GM23338 (cell line): ENCODE measurements at regions not wholly inside any gene's neighbourhood (a gene's known extent, or its start where the extent isn't known, plus 50 kb on each side); places are given as distances from the start of the nearest gene placed in this dataset.

Experiments used
- ATAC-seq: fragments of 200-7000 bp; cut with Tn5 transposase; 3 replicates; pipeline ENCODE4 v1.9.1; 2020
- DNase-seq: peaks from one replicate; pipeline ENCODE4 v3.0.0-alpha.2; 2015; ENCODE audit warnings: low spot score
- H2AFZ ChIP-seq: fragments of 200-600 bp; sonication (generic); 2 replicates; pipeline ENCODE4 v1.8.0; 2016; ENCODE audit warnings: antibody characterized with exemption, mild to moderate bottlenecking, moderate library complexity
- H3F3A ChIP-seq: fragments of 200-600 bp; sonication (generic); replicated peaks from 2 replicates; pipeline ENCODE4 v1.8.0; 2017; ENCODE audit warnings: antibody characterized with exemption, mixed run types, low read depth
- H3K27ac ChIP-seq: fragments of 200-600 bp; sonication (generic); 2 replicates; pipeline ENCODE4 v1.6.1; 2016; ENCODE audit warnings: low read depth
- H3K27me3 ChIP-seq: fragments of 200-600 bp; sonication (generic); 2 replicates; pipeline ENCODE4 v1.8.0; 2016; ENCODE audit warnings: mild to moderate bottlenecking, mixed run types, moderate library complexity; ENCODE audit not compliant: insufficient read depth
- H3K36me3 ChIP-seq: fragments of 200-600 bp; sonication (generic); 2 replicates; pipeline ENCODE4 v1.8.0; 2016; ENCODE audit warnings: mild to moderate bottlenecking; ENCODE audit not compliant: insufficient read depth
- H3K4me1 ChIP-seq: fragments of 200-600 bp; sonication (generic); 2 replicates; pipeline ENCODE4 v1.8.0; 2016; ENCODE audit warnings: mild to moderate bottlenecking, moderate library complexity; ENCODE audit not compliant: insufficient read depth
- H3K4me2 ChIP-seq: fragments of 200-600 bp; sonication (generic); 2 replicates; pipeline ENCODE4 v1.7.1; 2017; ENCODE audit warnings: mixed run types
- H3K4me3 ChIP-seq: fragments of 200-600 bp; sonication (generic); 2 replicates; pipeline ENCODE4 v1.6.1; 2016; ENCODE audit warnings: mixed run types
- H3K79me2 ChIP-seq: fragments of 200-600 bp; sonication (generic); replicated peaks from 2 replicates; pipeline ENCODE4 v1.8.0; 2017; ENCODE audit warnings: mild to moderate bottlenecking; ENCODE audit not compliant: insufficient read depth
- H3K9me2 ChIP-seq: fragments of 200-600 bp; sonication (generic); 2 replicates; pipeline ENCODE4 v1.8.0; 2017; ENCODE audit not compliant: insufficient read depth
- H4K20me1 ChIP-seq: fragments of 200-600 bp; sonication (generic); replicated peaks from 2 replicates; pipeline ENCODE4 v1.8.0; 2017; ENCODE audit warnings: mild to moderate bottlenecking; ENCODE audit not compliant: insufficient read depth
- H3K27ac Mint-ChIP-seq: 2 replicates; pipeline ENCODE4 v1.8.0; 2020; ENCODE audit warnings: inconsistent platforms, mild to moderate bottlenecking, moderate library complexity, mixed read lengths
- H3K27me3 Mint-ChIP-seq: 3 replicates; pipeline ENCODE4 v1.8.0; 2022; ENCODE audit warnings: low read depth, mild to moderate bottlenecking, moderate library complexity, mixed read lengths, inconsistent platforms; ENCODE audit not compliant: insufficient read depth, poor library complexity
- H3K36me3 Mint-ChIP-seq: 3 replicates; pipeline ENCODE4 v1.8.0; 2021; ENCODE audit warnings: low read depth, mild to moderate bottlenecking, inconsistent platforms, moderate library complexity, mixed read lengths
- H3K4me1 Mint-ChIP-seq: 3 replicates; pipeline ENCODE4 v1.8.0; 2020; ENCODE audit warnings: mild to moderate bottlenecking, inconsistent platforms, mixed read lengths
- H3K4me3 Mint-ChIP-seq: 3 replicates; pipeline ENCODE4 v1.8.0; 2021; ENCODE audit warnings: moderate library complexity, mild to moderate bottlenecking, inconsistent platforms, mixed read lengths
- H3K9me3 Mint-ChIP-seq: 3 replicates; pipeline ENCODE4 v1.8.0; 2020; ENCODE audit warnings: moderate library complexity, mild to moderate bottlenecking, inconsistent platforms, mixed read lengths
- CREB1 ChIP-seq: fragments of 250-450 bp; sonication (Bioruptor Pico); IDR thresholded peaks from 2 replicates; pipeline ENCODE4 v1.5.0; 2020; ENCODE audit warnings: low read depth, mild to moderate bottlenecking, moderate library complexity
- CTCF ChIP-seq, 2 experiments: fragments of 200-600 bp in 1 of 2; sonication (generic) in 1 of 2; conservative IDR thresholded peaks; 2 replicates each; pipeline versions ENCODE4 v1.5.1 to v1.6.1; 2016 to 2017; ENCODE audit warnings: antibody characterized with exemption in 2 of 2, low read depth in 2 of 2, mild to moderate bottlenecking in 2 of 2, moderate library complexity in 1 of 2
- ETS1 ChIP-seq: IDR thresholded peaks from 2 replicates; pipeline ENCODE4 v1.6.1; 2016; ENCODE audit warnings: antibody characterized with exemption
- EZH2 ChIP-seq: fragments of 200-600 bp; sonication (generic); IDR thresholded peaks from one replicate; pipeline ENCODE4 v1.8.0; 2017; ENCODE audit warnings: antibody characterized with exemption, mild to moderate bottlenecking, low read depth; ENCODE audit not compliant: unreplicated experiment
- EZH2phosphoT487 ChIP-seq: fragments of 200-600 bp; sonication (generic); IDR thresholded peaks from one replicate; pipeline ENCODE4 v1.8.1; 2018; ENCODE audit warnings: antibody characterized with exemption; ENCODE audit not compliant: unreplicated experiment
- JUNB ChIP-seq: IDR thresholded peaks from one replicate; pipeline ENCODE4 v1.6.1; 2016; ENCODE audit warnings: antibody characterized with exemption; ENCODE audit not compliant: unreplicated experiment
- NANOG ChIP-seq: IDR thresholded peaks from 2 replicates; pipeline ENCODE4 v1.6.1; 2016; ENCODE audit warnings: antibody characterized with exemption, borderline replicate concordance
- POLR2AphosphoS5 ChIP-seq: IDR thresholded peaks from 2 replicates; pipeline ENCODE4 v1.6.1; 2016; ENCODE audit warnings: antibody characterized with exemption, low read depth
- REST ChIP-seq: IDR thresholded peaks from one replicate; pipeline ENCODE4 v1.6.1; 2018; ENCODE audit warnings: antibody characterized with exemption; ENCODE audit not compliant: unreplicated experiment
- STAT1 ChIP-seq: IDR thresholded peaks from one replicate; pipeline ENCODE4 v1.6.1; 2016; ENCODE audit warnings: antibody characterized with exemption; ENCODE audit not compliant: unreplicated experiment
- ZNF114 ChIP-seq: fragments of 250-450 bp; sonication (Bioruptor Pico); IDR thresholded peaks from 2 replicates; pipeline ENCODE4 v1.5.0; 2020; ENCODE audit warnings: mild to moderate bottlenecking, moderate library complexity
- ZNF331 ChIP-seq: fragments of 250-450 bp; sonication (Bioruptor Pico); IDR thresholded peaks from 2 replicates; pipeline ENCODE4 v1.5.0; 2020; ENCODE audit warnings: low read depth, mild to moderate bottlenecking, moderate library complexity
- ZNF462 ChIP-seq: fragments of 250-450 bp; sonication (Bioruptor Pico); IDR thresholded peaks from 2 replicates; pipeline ENCODE4 v1.5.0; 2020; ENCODE audit warnings: mild to moderate bottlenecking, moderate library complexity

- no peaks in the 10 kb centered on the region for H3K4me1 ChIP-seq
- H3K9me2 ChIP-seq = peaks cover 8% of the 10 kb centered on the region; the same call in 1 of the 2 replicates
- H3K27me3 ChIP-seq = no peaks in the 10 kb centered on the region
- H4K20me1 ChIP-seq = no peaks in the 10 kb centered on the region
- no peaks in the 10 kb centered on the region for H3F3A ChIP-seq
- no peak overlapping the region for H3K4me3 ChIP-seq
- H3K4me3 Mint-ChIP-seq = no peak overlapping the region
- H3K4me2 ChIP-seq = no peak overlapping the region
- H3K27ac Mint-ChIP-seq = no peak overlapping the region
- no peak overlapping the region for H2AFZ ChIP-seq
- no peaks in the 10 kb centered on the region for H3K4me1 Mint-ChIP-seq
- H3K27ac ChIP-seq = no peak overlapping the region
- DNase-seq (no peak), ATAC-seq (no peak)
- H3K79me2 ChIP-seq = no peaks in the 10 kb centered on the region
- H3K27me3 Mint-ChIP-seq = peaks cover 2% of the 10 kb centered on the region
- no peak for TF ChIP-seq STAT1
- TF ChIP-seq EZH2phosphoT487 = no peak
- TF ChIP-seq EZH2 = no peak
- no peak for TF ChIP-seq ETS1
- no peak for TF ChIP-seq NANOG
- no peak for TF ChIP-seq JUNB
- no peak for TF ChIP-seq ZNF462 (CRISPR knock-in tag)
- no peak for TF ChIP-seq REST
- no peak for TF ChIP-seq ZNF331
- TF ChIP-seq POLR2AphosphoS5 = no peak
- no peak for TF ChIP-seq ZNF114 (CRISPR knock-in tag)
- TF ChIP-seq CTCF (conservative IDR thresholded peaks at IDR 0.05; ENCODE audit: low read depth in 2 of 2) = no peak
- no peak for TF ChIP-seq CREB1
- H3K9me3 Mint-ChIP-seq = peaks cover 7% of the 10 kb centered on the region; the same call in 1 of the 3 replicates
- no peaks in the 10 kb centered on the region for H3K36me3 Mint-ChIP-seq
- no peaks in the 10 kb centered on the region for H3K36me3 ChIP-seq
These were observed 560.9 kb upstream of the PKDCC start for GRCh38 chr2:41486948-41487347.
